Neural crest cell (in vitro differentiated cells): ENCODE measurements at regions not wholly inside any gene's neighbourhood (a gene's known extent, or its start where the extent isn't known, plus 50 kb on each side); places are given as distances from the start of the nearest gene placed in this dataset.
"Not testable (repeated sequence)": the region's sequence is repeated elsewhere in the genome, so short reads cannot be mapped to it uniquely, and the experiment has no call there.

ENCODE experiments used
- DNase-seq: peaks from one replicate; pipeline ENCODE4 v3.0.0; 2021; ENCODE audit warnings: low read depth, mixed read lengths, low spot score
- H3K27ac Mint-ChIP-seq: one replicate; pipeline ENCODE4 v1.8.0; 2021; ENCODE audit warnings: mild to moderate bottlenecking, mixed read lengths; ENCODE audit not compliant: unreplicated experiment
- H3K27me3 Mint-ChIP-seq: 2 replicates; pipeline ENCODE4 v1.8.0; 2021; ENCODE audit warnings: low read depth, mild to moderate bottlenecking, mixed read lengths
- H3K36me3 Mint-ChIP-seq: 2 replicates; pipeline ENCODE4 v1.8.0; 2021; ENCODE audit warnings: low read depth, mild to moderate bottlenecking, mixed read lengths
- H3K4me1 Mint-ChIP-seq: 2 replicates; pipeline ENCODE4 v1.8.0; 2021; ENCODE audit warnings: mixed read lengths
- H3K4me3 Mint-ChIP-seq: one replicate; pipeline ENCODE4 v1.8.0; 2021; ENCODE audit warnings: mild to moderate bottlenecking, mixed read lengths
- H3K9me3 Mint-ChIP-seq: 2 replicates; pipeline ENCODE4 v1.8.0; 2021; ENCODE audit warnings: mixed read lengths
- CTCF ChIP-seq: fragments of 200-600 bp; sonication (generic); conservative IDR thresholded peaks from 2 replicates; pipeline ENCODE4 v1.5.0; 2021; ENCODE audit warnings: antibody characterized with exemption, mild to moderate bottlenecking

DNA sequence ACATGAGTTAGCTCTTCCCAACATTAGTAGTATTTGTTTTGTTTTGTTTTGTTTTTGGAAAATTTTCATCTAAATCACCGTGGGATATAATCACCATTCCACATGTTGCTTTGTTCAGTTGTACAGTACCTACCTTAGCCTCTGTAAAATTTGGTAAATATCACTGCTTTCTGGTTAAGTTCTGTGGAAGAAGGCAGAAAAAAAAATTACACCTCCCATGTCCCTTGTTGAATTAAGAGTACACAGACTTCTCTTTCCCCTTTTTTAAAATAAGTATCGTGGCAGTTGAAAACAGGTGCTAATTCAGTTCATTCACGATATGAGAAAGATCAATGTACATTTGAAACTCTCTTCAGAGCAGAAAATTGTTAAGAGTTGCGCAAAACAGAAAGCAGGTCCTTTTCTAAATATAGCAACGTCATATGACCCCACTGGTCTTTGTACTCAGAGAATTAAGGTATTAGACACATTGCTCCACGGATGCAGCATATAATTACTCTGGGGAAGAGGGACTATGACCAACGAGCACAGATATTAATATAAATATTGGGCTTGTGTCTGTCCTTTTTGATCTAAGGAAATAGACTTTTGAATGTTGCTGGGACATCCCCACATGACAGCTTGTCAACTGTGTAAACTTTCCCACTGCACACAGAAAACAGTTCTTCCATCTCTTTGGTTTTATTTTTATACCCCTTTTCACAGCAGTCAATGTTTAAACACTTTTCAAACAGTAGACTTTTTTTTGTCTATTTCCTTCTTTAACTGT is 58.6 kb upstream of the ZNF217 start:
- Mint-ChIP-seq H3K27me3 (no peaks in the 10 kb centered on the region), H3K27ac (peak overlapping the region; percentile 76), H3K36me3 (no peaks in the 10 kb centered on the region), H3K4me3 (no peak overlapping the region), H3K9me3 (no peaks in the 10 kb centered on the region), H3K4me1 (peaks cover 19% of the 10 kb centered on the region)
- no peak for TF ChIP-seq CTCF
- no peak for DNase-seq

DNA sequence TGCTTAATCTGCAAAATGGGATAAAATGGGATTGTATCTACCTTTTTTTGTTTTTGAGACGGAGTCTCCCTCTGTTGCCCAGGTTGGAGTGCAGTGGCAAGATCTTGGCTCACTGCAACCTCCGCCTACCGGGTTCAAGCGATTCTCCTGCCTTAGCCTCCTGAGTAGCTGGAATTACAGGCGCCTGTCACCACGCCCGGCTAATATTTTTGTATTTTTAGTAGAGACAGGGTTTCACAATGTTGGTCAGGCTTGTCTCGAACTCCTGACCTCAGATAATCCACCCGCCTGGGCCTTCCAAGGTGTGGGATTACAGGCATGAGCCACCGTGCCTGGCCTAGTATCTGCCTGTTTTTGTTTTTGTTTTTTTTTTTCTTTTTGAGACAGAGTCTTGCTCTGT is 55.9 kb upstream of the ZNF217 start:
- not testable (repeated sequence) for H3K9me3 Mint-ChIP-seq, H3K36me3 Mint-ChIP-seq, H3K27ac Mint-ChIP-seq, H3K4me3 Mint-ChIP-seq, H3K27me3 Mint-ChIP-seq, DNase-seq
- H3K4me1 Mint-ChIP-seq: peaks cover 14% of the 10 kb centered on the region

DNA sequence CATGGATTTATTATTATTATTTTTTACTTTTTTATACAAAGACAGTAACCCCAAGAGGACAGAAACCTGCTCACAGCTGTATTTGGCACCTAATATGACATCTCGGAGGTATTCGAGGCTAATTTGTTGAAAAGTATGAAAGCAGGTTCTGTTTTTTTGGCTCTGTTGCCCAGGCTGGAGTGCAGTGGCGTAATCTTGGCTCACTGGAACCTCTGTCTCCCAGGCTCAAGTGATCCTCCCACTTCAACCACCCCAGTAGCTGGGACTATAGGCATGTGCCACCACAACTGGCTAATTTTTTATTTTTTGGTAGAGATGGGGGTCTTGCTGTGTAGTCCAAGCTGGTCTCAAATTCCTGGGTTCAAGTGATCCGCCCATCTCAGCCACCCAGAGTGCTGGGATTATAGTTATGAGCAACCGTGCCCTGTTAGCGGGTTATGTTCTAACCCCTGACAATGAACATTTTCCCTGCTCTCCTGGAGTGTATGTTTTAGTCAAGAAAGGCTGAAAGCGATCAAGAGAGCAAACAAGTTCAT is 53.7 kb upstream of the ZNF217 start:
- TF ChIP-seq CTCF: no peak
- H3K27me3 Mint-ChIP-seq: no peaks in the 10 kb centered on the region
- DNase-seq: no peak
- no peaks in the 10 kb centered on the region for H3K9me3 Mint-ChIP-seq
- no peak overlapping the region for H3K27ac Mint-ChIP-seq
- peaks cover 16% of the 10 kb centered on the region for H3K4me1 Mint-ChIP-seq
- H3K36me3 Mint-ChIP-seq: no peaks in the 10 kb centered on the region
- H3K4me3 Mint-ChIP-seq: no peak overlapping the region

DNA sequence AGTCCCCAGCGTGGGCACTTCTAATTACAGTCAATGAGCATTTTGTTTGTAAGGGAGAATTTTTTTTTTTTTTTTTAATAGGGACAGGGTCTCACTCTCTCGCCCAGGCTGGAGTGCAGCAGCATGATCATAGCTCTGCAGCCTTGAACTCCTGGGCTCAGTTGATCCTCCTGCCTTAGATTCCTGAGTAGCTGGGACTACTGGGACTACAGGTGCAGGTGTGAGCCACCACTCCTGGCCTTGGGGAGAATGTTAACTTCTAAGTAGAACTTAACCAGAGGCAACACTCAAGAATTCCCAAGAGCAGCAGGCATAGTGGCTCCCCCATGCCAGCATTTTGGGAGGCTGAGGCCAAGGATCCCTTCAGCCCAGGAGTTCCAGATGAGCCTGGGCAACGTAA is 52.9 kb upstream of the ZNF217 start:
- DNase-seq: no peak

DNA sequence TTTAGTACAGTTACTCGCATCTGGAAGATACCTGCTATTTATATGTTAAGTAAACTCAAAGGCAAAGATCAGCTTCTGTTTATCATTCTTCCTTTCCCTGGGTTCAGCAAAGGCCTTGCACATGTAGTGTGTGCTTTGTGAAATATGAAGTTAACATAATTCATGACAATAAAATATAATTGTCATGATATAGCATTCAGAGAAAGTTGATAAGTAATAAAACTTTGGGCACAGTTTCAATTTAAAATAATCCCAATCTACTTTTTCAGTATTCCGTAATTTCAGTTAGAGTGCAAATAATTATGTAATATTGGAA is 51.9 kb upstream of the ZNF217 start:
- no peak for DNase-seq
- Mint-ChIP-seq H3K27ac (no peak overlapping the region), H3K27me3 (no peaks in the 10 kb centered on the region), H3K36me3 (no peaks in the 10 kb centered on the region), H3K9me3 (no peaks in the 10 kb centered on the region), H3K4me3 (no peak overlapping the region), H3K4me1 (peaks cover 16% of the 10 kb centered on the region)
- no peak for TF ChIP-seq CTCF

More for the DNA sequence above, 52.9 kb upstream of the ZNF217 start:
- Mint-ChIP-seq H3K9me3 (no peaks in the 10 kb centered on the region), H3K4me1 (peaks cover 12% of the 10 kb centered on the region), H3K4me3 (no peak overlapping the region), H3K27me3 (no peaks in the 10 kb centered on the region), H3K36me3 (no peaks in the 10 kb centered on the region), H3K27ac (no peak overlapping the region)
- TF ChIP-seq CTCF: no peak

DNA sequence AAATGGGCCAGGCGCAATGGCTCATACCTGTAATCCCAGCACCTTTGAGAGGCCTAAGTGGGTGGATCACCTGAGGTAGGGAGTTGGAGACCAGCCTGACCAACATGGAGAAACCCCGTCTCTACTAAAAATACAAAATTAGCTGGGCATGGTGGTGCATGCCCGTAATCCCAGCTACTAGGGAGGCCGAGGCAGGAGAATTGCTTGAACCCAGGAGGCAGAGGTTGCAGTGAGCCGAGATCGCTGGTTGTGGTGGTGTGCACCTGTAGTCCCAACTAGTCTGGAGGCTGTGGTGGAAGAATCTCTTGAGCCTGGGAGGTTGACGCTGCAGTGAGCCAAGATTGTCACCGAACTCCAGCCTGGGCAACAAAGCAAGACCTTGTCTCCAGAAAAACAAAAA is 50.5 kb upstream of the ZNF217 start:
- not testable (repeated sequence) for H3K27me3 Mint-ChIP-seq, H3K27ac Mint-ChIP-seq, H3K36me3 Mint-ChIP-seq, H3K4me3 Mint-ChIP-seq, H3K9me3 Mint-ChIP-seq, DNase-seq
- H3K4me1 Mint-ChIP-seq: peaks cover 16% of the 10 kb centered on the region
